ENCODE measurements at regions not wholly inside any gene's neighbourhood (a gene's known extent, or its start where the extent isn't known, plus 50 kb on each side); places are given as distances from the start of the nearest gene placed in this dataset.

GRCh38 chr11:11016068-11016467 lies 158.2 kb upstream of the ZBED5 start:
- TF ChIP-seq EZH2 (IDR thresholded peaks at IDR 0.05; ENCODE audit: insufficient read depth, poor library complexity, severe bottlenecking) = no peak
- TF ChIP-seq EZH2phosphoT487 (IDR thresholded peaks at IDR 0.05; ENCODE audit: insufficient read depth, low read depth) = no peak

Measured in GM23248 (cell line).